Right lung (tissue), 2 donors: ENCODE measurements at regions not wholly inside any gene's neighbourhood (a gene's known extent, or its start where the extent isn't known, plus 50 kb on each side); places are given as distances from the start of the nearest gene placed in this dataset.

ENCODE experiments used
- DNase-seq, 2 donors: peaks; one replicate each; pipeline ENCODE4 v3.0.0-alpha.2; 2013

GRCh38 chrX:22664826-22665225, 334.9 kb upstream of the DDX53 start:
- no peak for DNase-seq

GRCh38 chrX:22665818-22666217, 333.9 kb upstream of the DDX53 start:
- no peak for DNase-seq

GRCh38 chrX:22666441-22666840, 333.3 kb upstream of the DDX53 start:
- no peak for DNase-seq

- DNase-seq, result no peak
These were observed 324.8 kb upstream of the DDX53 start for GRCh38 chrX:22674932-22675331.

GRCh38 chrX:22686138-22686541, 313.6 kb upstream of the DDX53 start:
- DNase-seq, result no peak

- DNase-seq, result no peak
These were observed 310.5 kb upstream of the DDX53 start for GRCh38 chrX:22689290-22689689.

GRCh38 chrX:22690116-22690515, 309.6 kb upstream of the DDX53 start:
- DNase-seq, result peak; percentile 36 to 38

GRCh38 chrX:22691966-22692565, 307.7 kb upstream of the DDX53 start:
- no peak for DNase-seq

GRCh38 chrX:22698151-22698550, 301.6 kb upstream of the DDX53 start:
- DNase-seq, result no peak

GRCh38 chrX:22699581-22700091, 300.1 kb upstream of the DDX53 start:
- DNase-seq, result peak; percentile 21 to 25

- DNase-seq, result no peak
These were observed 286.8 kb upstream of the DDX53 start for GRCh38 chrX:22712942-22713341.

GRCh38 chrX:22730542-22730941, 269.2 kb upstream of the DDX53 start:
- no peak for DNase-seq

- DNase-seq, result no peak
These were observed 262.2 kb upstream of the DDX53 start for GRCh38 chrX:22737541-22737940.

- no peak for DNase-seq
These were observed 260.5 kb upstream of the DDX53 start for GRCh38 chrX:22739276-22739675.

GRCh38 chrX:22740836-22741235, 258.9 kb upstream of the DDX53 start:
- DNase-seq, result no peak

GRCh38 chrX:22742174-22742573, 257.6 kb upstream of the DDX53 start:
- no peak for DNase-seq

GRCh38 chrX:22746081-22746480, 253.7 kb upstream of the DDX53 start:
- no peak for DNase-seq

- DNase-seq, result peak; percentile 18 to 48
These were observed 251.4 kb upstream of the DDX53 start for GRCh38 chrX:22748093-22748999.

- no peak for DNase-seq
These were observed 240.8 kb upstream of the DDX53 start for GRCh38 chrX:22758807-22759481.

- no peak for DNase-seq
These were observed 239.2 kb upstream of the DDX53 start for GRCh38 chrX:22760513-22761057.

- DNase-seq, result no peak
These were observed 211.5 kb upstream of the DDX53 start for GRCh38 chrX:22788221-22788620.

GRCh38 chrX:22795671-22796070, 204.1 kb upstream of the DDX53 start:
- DNase-seq, result no peak
